ENCODE measurements at regions not wholly inside any gene's neighbourhood (a gene's known extent, or its start where the extent isn't known, plus 50 kb on each side); places are given as distances from the start of the nearest gene placed in this dataset.
"Not testable (repeated sequence)": the region's sequence is repeated elsewhere in the genome, so short reads cannot be mapped to it uniquely, and the experiment has no call there.

GRCh38 chr2:59171019-59171418, 929.9 kb upstream of the FANCL start:
- no peaks in the 10 kb centered on the region for H3K4me1 ChIP-seq (ENCODE audit: control insufficient read depth, insufficient read depth, low read length)
- Mint-ChIP-seq H3K4me1 (peaks cover 7% of the 10 kb centered on the region), H3K27me3 (ENCODE audit: insufficient read depth) (no peaks in the 10 kb centered on the region), H3K4me3 (no peak overlapping the region), H3K36me3 (ENCODE audit: low read depth) (no peaks in the 10 kb centered on the region), H3K9me3 (no peaks in the 10 kb centered on the region), H3K27ac (no peak overlapping the region)
- H3K9ac ChIP-seq (ENCODE audit: extremely low read depth, low read length, poor library complexity, severe bottlenecking): no peak overlapping the region
- no peak overlapping the region for H3K27ac ChIP-seq (ENCODE audit: low read depth, low read length)
- H3K36me3 ChIP-seq (ENCODE audit: control insufficient read depth, insufficient read depth, low read length): no peaks in the 10 kb centered on the region
- no peak overlapping the region for H3K4me3 ChIP-seq (ENCODE audit: low read length)
- no peaks in the 10 kb centered on the region for H3K9me3 ChIP-seq (ENCODE audit: control insufficient read depth, low read length)
- DNase-seq: no peak
- H3K27me3 ChIP-seq (ENCODE audit: control insufficient read depth, insufficient read depth, low read length, poor library complexity, severe bottlenecking): no peaks in the 10 kb centered on the region
- TF ChIP-seq, protein P1, sequence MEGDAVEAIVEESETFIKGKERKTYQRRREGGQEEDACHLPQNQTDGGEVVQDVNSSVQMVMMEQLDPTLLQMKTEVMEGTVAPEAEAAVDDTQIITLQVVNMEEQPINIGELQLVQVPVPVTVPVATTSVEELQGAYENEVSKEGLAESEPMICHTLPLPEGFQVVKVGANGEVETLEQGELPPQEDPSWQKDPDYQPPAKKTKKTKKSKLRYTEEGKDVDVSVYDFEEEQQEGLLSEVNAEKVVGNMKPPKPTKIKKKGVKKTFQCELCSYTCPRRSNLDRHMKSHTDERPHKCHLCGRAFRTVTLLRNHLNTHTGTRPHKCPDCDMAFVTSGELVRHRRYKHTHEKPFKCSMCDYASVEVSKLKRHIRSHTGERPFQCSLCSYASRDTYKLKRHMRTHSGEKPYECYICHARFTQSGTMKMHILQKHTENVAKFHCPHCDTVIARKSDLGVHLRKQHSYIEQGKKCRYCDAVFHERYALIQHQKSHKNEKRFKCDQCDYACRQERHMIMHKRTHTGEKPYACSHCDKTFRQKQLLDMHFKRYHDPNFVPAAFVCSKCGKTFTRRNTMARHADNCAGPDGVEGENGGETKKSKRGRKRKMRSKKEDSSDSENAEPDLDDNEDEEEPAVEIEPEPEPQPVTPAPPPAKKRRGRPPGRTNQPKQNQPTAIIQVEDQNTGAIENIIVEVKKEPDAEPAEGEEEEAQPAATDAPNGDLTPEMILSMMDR (conservative IDR thresholded peaks at IDR 0.05): no peak

- H3K27me3 ChIP-seq (ENCODE audit: control insufficient read depth, insufficient read depth, low read length, poor library complexity, severe bottlenecking): no peaks in the 10 kb centered on the region
- no peaks in the 10 kb centered on the region for H3K4me1 ChIP-seq (ENCODE audit: control insufficient read depth, insufficient read depth, low read length)
- Mint-ChIP-seq H3K36me3 (ENCODE audit: low read depth) (no peaks in the 10 kb centered on the region), H3K27ac (no peak overlapping the region), H3K4me3 (no peak overlapping the region), H3K4me1 (peaks cover 5% of the 10 kb centered on the region), H3K9me3 (no peaks in the 10 kb centered on the region), H3K27me3 (ENCODE audit: insufficient read depth) (no peaks in the 10 kb centered on the region)
- TF ChIP-seq, protein P1 (conservative IDR thresholded peaks at IDR 0.05): no peak
- DNase-seq: no peak
- no peak overlapping the region for H3K9ac ChIP-seq (ENCODE audit: extremely low read depth, low read length, poor library complexity, severe bottlenecking)
- WGBS, 2 experiments (ENCODE audit: insufficient coverage in 1 of 2, insufficient read length in 1 of 2): 100% methylated on average over 1 of the region's 4 CpGs; no CpG with 5 or more reads in 1 of the 2 experiments
- H3K36me3 ChIP-seq (ENCODE audit: control insufficient read depth, insufficient read depth, low read length): no peaks in the 10 kb centered on the region
- H3K4me3 ChIP-seq (ENCODE audit: low read length): no peak overlapping the region
- H3K9me3 ChIP-seq (ENCODE audit: control insufficient read depth, low read length): no peaks in the 10 kb centered on the region
- no peak overlapping the region for H3K27ac ChIP-seq (ENCODE audit: low read depth, low read length)
Observed at GRCh38 chr2:59168766-59169165, 927.6 kb upstream of the FANCL start.

DNA sequence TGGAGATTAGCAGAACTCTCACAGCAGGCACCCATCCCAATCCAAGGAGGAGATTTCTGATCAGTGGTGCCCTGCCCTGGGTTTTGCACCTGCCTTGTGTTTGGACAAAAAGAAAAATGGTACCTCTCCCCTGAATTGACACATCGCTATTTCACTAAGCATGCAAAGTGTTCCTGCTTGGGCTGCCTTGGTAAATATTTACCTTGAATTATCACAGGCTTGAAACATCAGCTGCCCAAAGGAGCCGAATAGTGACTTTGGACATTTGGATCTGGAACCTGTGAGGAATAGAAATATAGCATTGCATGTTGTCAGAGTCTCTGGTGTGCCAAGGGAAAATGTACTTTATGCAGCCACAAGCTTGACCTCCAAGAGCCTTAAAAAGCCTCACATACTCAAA, 926.4 kb upstream of the FANCL start:
- Histone ChIP-seq H3K4me1 (ENCODE audit: control insufficient read depth, insufficient read depth, low read length) (no peaks in the 10 kb centered on the region), H3K9ac (ENCODE audit: extremely low read depth, low read length, poor library complexity, severe bottlenecking) (no peak overlapping the region), H3K27me3 (ENCODE audit: control insufficient read depth, insufficient read depth, low read length, poor library complexity, severe bottlenecking) (no peaks in the 10 kb centered on the region), H3K27ac (ENCODE audit: low read depth, low read length) (no peak overlapping the region), H3K9me3 (ENCODE audit: control insufficient read depth, low read length) (no peaks in the 10 kb centered on the region), H3K36me3 (ENCODE audit: control insufficient read depth, insufficient read depth, low read length) (no peaks in the 10 kb centered on the region), H3K4me3 (ENCODE audit: low read length) (no peak overlapping the region)
- Mint-ChIP-seq H3K36me3 (ENCODE audit: low read depth) (no peaks in the 10 kb centered on the region), H3K27ac (no peak overlapping the region), H3K9me3 (no peaks in the 10 kb centered on the region), H3K4me1 (peaks cover 5% of the 10 kb centered on the region), H3K4me3 (no peak overlapping the region), H3K27me3 (ENCODE audit: insufficient read depth) (no peaks in the 10 kb centered on the region)
- no peak for DNase-seq
- TF ChIP-seq, protein P1 (conservative IDR thresholded peaks at IDR 0.05): no peak
- 86 to 94% methylated on average over 1 to 2 of the region's 2 CpGs for WGBS, 2 experiments (ENCODE audit: insufficient coverage in 1 of 2, insufficient read length in 1 of 2)

GRCh38 chr2:59157908-59158307, 916.8 kb upstream of the FANCL start:
- not testable (repeated sequence) for H3K27me3 ChIP-seq (ENCODE audit: control insufficient read depth, insufficient read depth, low read length, poor library complexity, severe bottlenecking); H3K27ac Mint-ChIP-seq; H3K9me3 Mint-ChIP-seq; H3K9ac ChIP-seq (ENCODE audit: extremely low read depth, low read length, poor library complexity, severe bottlenecking); H3K9me3 ChIP-seq (ENCODE audit: control insufficient read depth, low read length); H3K4me3 ChIP-seq (ENCODE audit: low read length); H3K4me1 Mint-ChIP-seq; H3K36me3 Mint-ChIP-seq (ENCODE audit: low read depth); H3K4me1 ChIP-seq (ENCODE audit: control insufficient read depth, insufficient read depth, low read length); H3K4me3 Mint-ChIP-seq; H3K27me3 Mint-ChIP-seq (ENCODE audit: insufficient read depth); DNase-seq; H3K27ac ChIP-seq (ENCODE audit: low read depth, low read length); H3K36me3 ChIP-seq (ENCODE audit: control insufficient read depth, insufficient read depth, low read length)
- WGBS, 2 experiments (ENCODE audit: insufficient coverage in 1 of 2, insufficient read length in 1 of 2): 80 to 86% methylated on average over 1 of the region's 1 CpG

Data from endodermal cell (in vitro differentiated cells).